ENCODE measurements at regions not wholly inside any gene's neighbourhood (a gene's known extent, or its start where the extent isn't known, plus 50 kb on each side); places are given as distances from the start of the nearest gene placed in this dataset.
"Not testable (repeated sequence)": the region's sequence is repeated elsewhere in the genome, so short reads cannot be mapped to it uniquely, and the experiment has no call there.

- Histone ChIP-seq H3K27ac (ENCODE audit: low read depth, low read length) (no peak overlapping the region), H3K36me3 (ENCODE audit: control insufficient read depth in 1 of 2, insufficient read depth in 2 of 2, low read length in 2 of 2) (no peaks in the 10 kb centered on the region), H3K4me1 (ENCODE audit: control insufficient read depth in 1 of 2, insufficient read depth in 2 of 2, low read length in 2 of 2) (no peaks in the 10 kb centered on the region), H2AFZ (ENCODE audit: low read depth, low read length, poor library complexity, severe bottlenecking) (no peak overlapping the region), H3K4me3 (replicated peaks in 1 of 2; ENCODE audit: low read depth in 1 of 2, low read length in 2 of 2) (no peak overlapping the region), H4K20me1 (ENCODE audit: insufficient read depth) (no peaks in the 10 kb centered on the region), H3K9me3 (ENCODE audit: control insufficient read depth in 1 of 2, insufficient read depth in 1 of 2, low read depth in 1 of 2, low read length in 2 of 2) (no peaks in the 10 kb centered on the region), H3K9ac (ENCODE audit: low read length) (no peak overlapping the region), H3K79me2 (ENCODE audit: insufficient read depth, low read length) (no peaks in the 10 kb centered on the region), H3K9me2 (ENCODE audit: insufficient read depth) (no peaks in the 10 kb centered on the region), H3K27me3 (ENCODE audit: insufficient read depth, low read length) (no peaks in the 10 kb centered on the region), H3K4me2 (ENCODE audit: low read length) (no peak overlapping the region)
- no TSS peak for BruUV-seq (replicated peaks)
- POLR2A ChIA-PET = no interaction called here
- DNase-seq (ENCODE audit: low read depth, low spot score) = no peak
- CTCF ChIA-PET = no interaction called here
- TF ChIP-seq ZFX (IDR thresholded peaks at IDR 0.05) = no peak
- no peak for TF ChIP-seq EZH2phosphoT487 (IDR thresholded peaks at IDR 0.05; ENCODE audit: borderline replicate concordance)
- no peak for TF ChIP-seq RAD21 (IDR thresholded peaks at IDR 0.05; ENCODE audit: low read depth)
- no peak for TF ChIP-seq ELF1 (IDR thresholded peaks at IDR 0.05; ENCODE audit: borderline replicate concordance, low read depth)
- no peak for TF ChIP-seq SIN3A (IDR thresholded peaks at IDR 0.05; ENCODE audit: low read depth)
- TF ChIP-seq POLR2AphosphoS5 (IDR thresholded peaks at IDR 0.05; ENCODE audit: low read depth, low read length) = no peak
- RAD21 ChIA-PET (ENCODE audit: low non-redundant PET in 1 of 2, low total read pairs in 2 of 2, uncharacterized antibody in 2 of 2, unreplicated experiment in 2 of 2) = no interaction called here
- no peak for ATAC-seq
- intact Hi-C loops (cut with micrococcal nuclease) = no loop called here
Measured at GRCh38 chr13:37173214-37173613, 67.8 kb upstream of the CSNK1A1L start.

DNA sequence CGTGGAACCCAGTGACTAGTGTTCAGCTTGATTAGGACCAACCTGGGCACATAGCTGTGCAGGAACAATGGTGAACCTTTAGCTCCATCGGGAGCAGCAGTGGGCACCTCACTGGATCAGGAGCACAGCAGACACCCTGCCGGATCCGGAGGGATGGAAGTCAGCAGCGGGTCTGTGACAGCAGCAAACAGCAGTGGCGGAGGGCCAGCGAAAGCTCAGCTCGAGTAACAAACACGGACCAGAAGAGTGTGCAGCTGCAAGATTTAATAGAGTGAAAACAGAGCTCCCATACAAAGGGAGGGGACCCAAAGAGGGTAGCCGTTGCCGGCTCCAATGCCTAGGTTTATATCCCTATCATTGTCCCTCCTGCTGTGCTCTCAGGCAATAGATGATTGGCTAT, 66.8 kb upstream of the CSNK1A1L start:
- H3K36me3 ChIP-seq (ENCODE audit: control insufficient read depth in 1 of 2, insufficient read depth in 2 of 2, low read length in 2 of 2); H2AFZ ChIP-seq (ENCODE audit: low read depth, low read length, poor library complexity, severe bottlenecking); intact Hi-C loops (cut with micrococcal nuclease); BruUV-seq (replicated peaks); RAD21 ChIA-PET (ENCODE audit: low non-redundant PET in 1 of 2, low total read pairs in 2 of 2, uncharacterized antibody in 2 of 2, unreplicated experiment in 2 of 2); H3K79me2 ChIP-seq (ENCODE audit: insufficient read depth, low read length); H3K9me2 ChIP-seq (ENCODE audit: insufficient read depth); H3K9me3 ChIP-seq (ENCODE audit: control insufficient read depth in 1 of 2, insufficient read depth in 1 of 2, low read depth in 1 of 2, low read length in 2 of 2); H3K4me2 ChIP-seq (ENCODE audit: low read length); CTCF ChIA-PET; H3K27me3 ChIP-seq (ENCODE audit: insufficient read depth, low read length); H3K9ac ChIP-seq (ENCODE audit: low read length); H3K4me1 ChIP-seq (ENCODE audit: control insufficient read depth in 1 of 2, insufficient read depth in 2 of 2, low read length in 2 of 2); H4K20me1 ChIP-seq (ENCODE audit: insufficient read depth); POLR2A ChIA-PET; DNase-seq (ENCODE audit: low read depth, low spot score); H3K4me3 ChIP-seq (replicated peaks in 1 of 2; ENCODE audit: low read depth in 1 of 2, low read length in 2 of 2); ATAC-seq; H3K27ac ChIP-seq (ENCODE audit: low read depth, low read length): not testable (repeated sequence)

Data from HCT116 (cell line).